K562 (cell line): ENCODE measurements at regions not wholly inside any gene's neighbourhood (a gene's known extent, or its start where the extent isn't known, plus 50 kb on each side); places are given as distances from the start of the nearest gene placed in this dataset.

Source experiments
- ATAC-seq: fragments of 200-7000 bp; cut with Tn5 transposase; 3 replicates; pipeline ENCODE4 v1.9.1; 2020; ENCODE audit warnings: moderate library complexity
- BruUV-seq: library from RNA; stranded (reverse); fragments of 400-500 nt; replicated peaks from 2 replicates; lab custom pipeline; 2021; lab: Mats Ljungman, UMichigan
- CTCF ChIA-PET: fragments of 300-600 bp; formaldehyde crosslinking; extraction: SDS; loops from one replicate; lab custom pipeline; 2021; ENCODE audit warnings: low intra/inter-chr PET ratio; lab: Yijun Ruan, JAX
- POLR2A ChIA-PET: fragments of 300-600, 350-650 bp; sonication (Branson Sonifier 250); formaldehyde crosslinking; extraction: SDS; loops from one replicate; lab custom pipeline; 2021; ENCODE audit warnings: antibody characterized with exemption, inconsistent platforms; lab: Yijun Ruan, JAX
- DNase-seq, 4 experiments: peaks; one replicate each; pipeline versions ENCODE4 v3.0.0 to v3.0.0-alpha.2; 2011 to 2018; ENCODE audit warnings: low spot score in 3 of 4, mixed read lengths in 3 of 4; ENCODE audit errors: extremely low read depth in 1 of 4
- FAIRE-seq: peaks from 2 replicates; lab custom pipeline; 2011; peaks lifted over from hg19 to GRCh38; lab: Jason Lieb, UNC
- H2AFZ ChIP-seq: 2 replicates; pipeline ENCODE4 v1.6.0; 2011; ENCODE audit warnings: low read depth, low read length, control low read depth, inconsistent platforms
- H3K27ac ChIP-seq: fragments of 200-600 bp; 3 replicates; pipeline ENCODE4 v1.8.0; 2011; ENCODE audit warnings: low read depth, mild to moderate bottlenecking, control low read depth, inconsistent platforms, low read length, moderate library complexity, mixed read lengths; ENCODE audit errors: extremely low read depth
- H3K27me3 ChIP-seq, 2 experiments: fragments of 300-600 bp in 1 of 2; 2 replicates in 1 of 2; 3 replicates in 1 of 2; pipeline versions ENCODE4 v1.6.0 to v1.8.0; 2011; ENCODE audit warnings: inconsistent platforms in 2 of 2, low read length in 2 of 2, mild to moderate bottlenecking in 1 of 2, mixed read lengths in 1 of 2, moderate library complexity in 1 of 2; ENCODE audit not compliant: control insufficient read depth in 2 of 2, insufficient read depth in 2 of 2
- H3K36me3 ChIP-seq: fragments of 300-600 bp; 3 replicates; pipeline ENCODE4 v1.8.0; 2011; ENCODE audit warnings: mild to moderate bottlenecking, low read length, inconsistent platforms; ENCODE audit not compliant: control insufficient read depth, insufficient read depth
- H3K4me1 ChIP-seq, 2 experiments: fragments of 200-600 bp in 1 of 2; replicated peaks in 1 of 2; 2 replicates in 1 of 2; 3 replicates in 1 of 2; pipeline versions ENCODE4 v1.5.1 to v1.8.0; 2011; ENCODE audit warnings: inconsistent platforms in 2 of 2, low read length in 2 of 2, mild to moderate bottlenecking in 1 of 2, mixed read lengths in 1 of 2, moderate library complexity in 1 of 2; ENCODE audit not compliant: control insufficient read depth in 2 of 2, insufficient read depth in 2 of 2
- H3K4me2 ChIP-seq: 2 replicates; pipeline ENCODE4 v1.6.1; 2011; ENCODE audit warnings: low read length, control low read depth, inconsistent platforms, mixed read lengths; ENCODE audit not compliant: insufficient read depth
- H3K4me3 ChIP-seq: fragments of 200-600 bp; sonication (generic), shearing (Covaris generic); 2 replicates; pipeline ENCODE4 v1.5.1; 2016; ENCODE audit warnings: control low read depth, inconsistent platforms
- H3K79me2 ChIP-seq: fragments of 200-600 bp; 3 replicates; pipeline ENCODE4 v1.8.0; 2011; ENCODE audit warnings: low read length, inconsistent platforms; ENCODE audit not compliant: control insufficient read depth, insufficient read depth
- H3K9ac ChIP-seq, 2 experiments: 2 replicates each; pipeline versions ENCODE4 v1.6.0 to v1.6.1; 2011; ENCODE audit warnings: low read depth in 2 of 2, low read length in 2 of 2, control low read depth in 1 of 2, inconsistent platforms in 1 of 2, mild to moderate bottlenecking in 1 of 2, mixed read lengths in 1 of 2; ENCODE audit not compliant: insufficient read depth in 1 of 2
- H3K9me1 ChIP-seq: one replicate; pipeline ENCODE4 v1.6.0; 2011; ENCODE audit warnings: inconsistent platforms, mild to moderate bottlenecking, low read length, moderate library complexity; ENCODE audit not compliant: control insufficient read depth, insufficient read depth
- H3K9me3 ChIP-seq: replicated peaks from 2 replicates; pipeline ENCODE4 v1.5.1; 2011; ENCODE audit warnings: low read depth, low read length, inconsistent platforms; ENCODE audit not compliant: control insufficient read depth, insufficient read depth
- H4K20me1 ChIP-seq: replicated peaks from 2 replicates; pipeline ENCODE4 v1.6.1; 2011; ENCODE audit warnings: low read length, inconsistent platforms, mixed read lengths; ENCODE audit not compliant: control insufficient read depth, insufficient read depth
- SMAD2 ChIP-seq: fragments of 150-350 bp; IDR thresholded peaks from 2 replicates; pipeline ENCODE4 v1.6.1; 2014; ENCODE audit warnings: low read depth, mild to moderate bottlenecking, low read length
- TFE3 ChIP-seq: fragments of 450-650 bp; formaldehyde crosslinking; IDR thresholded peaks from 2 replicates; pipeline ENCODE4 v1.4.0; 2020; ENCODE audit warnings: mild to moderate bottlenecking, mixed read lengths
- WGBS: fragments of 100-300 bp; shearing (Covaris generic); methylation state at CpG from one replicate; pipeline ENCODE4 v1.1.6; 2016; ENCODE audit warnings: low coverage, mixed read lengths; ENCODE audit not compliant: insufficient coverage; ENCODE audit errors: missing lambda C conversion rate; 5-methylcytosine and 5-hydroxymethylcytosine counted together
- in situ Hi-C: fragments of 300-500 bp; cut with MboI; formaldehyde crosslinking; loops from 4 replicates; pipeline ENCODE4 v1.15.0; 2018; ENCODE audit warnings: inconsistent platforms, mixed read lengths
- intact Hi-C: fragments of 100-400 bp; cut with micrococcal nuclease; formaldehyde crosslinking; loops from 2 replicates; pipeline ENCODE4 v1.14.2; 2022
- TF ChIP-seq, protein P1 (sequence below): fragments of 450-650 bp; IDR thresholded peaks from 2 replicates; pipeline ENCODE4 v1.6.1; 2016

GRCh38 chr5:163373436-163374084 is 63.8 kb upstream of the CCNG1 start:
- no peak overlapping the region for H3K9ac ChIP-seq
- H3K9me1 ChIP-seq = no peaks in the 10 kb centered on the region
- H3K79me2 ChIP-seq = no peaks in the 10 kb centered on the region
- ChIA-PET POLR2A (no interaction called here), CTCF (no interaction called here)
- H2AFZ ChIP-seq = peak overlapping the region; percentile 22; the same call in 1 of the 2 replicates
- TF ChIP-seq, protein P1, sequence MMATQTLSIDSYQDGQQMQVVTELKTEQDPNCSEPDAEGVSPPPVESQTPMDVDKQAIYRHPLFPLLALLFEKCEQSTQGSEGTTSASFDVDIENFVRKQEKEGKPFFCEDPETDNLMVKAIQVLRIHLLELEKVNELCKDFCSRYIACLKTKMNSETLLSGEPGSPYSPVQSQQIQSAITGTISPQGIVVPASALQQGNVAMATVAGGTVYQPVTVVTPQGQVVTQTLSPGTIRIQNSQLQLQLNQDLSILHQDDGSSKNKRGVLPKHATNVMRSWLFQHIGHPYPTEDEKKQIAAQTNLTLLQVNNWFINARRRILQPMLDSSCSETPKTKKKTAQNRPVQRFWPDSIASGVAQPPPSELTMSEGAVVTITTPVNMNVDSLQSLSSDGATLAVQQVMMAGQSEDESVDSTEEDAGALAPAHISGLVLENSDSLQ = 0 out of 2 replicates have a peak, but pooled peaks have one; percentile 8
- TF ChIP-seq SMAD2 = no peak
- TF ChIP-seq TFE3 (CRISPR knock-in tag) = peak; percentile 71
- ATAC-seq (peak; percentile 26; the same call in 2 of the 3 replicates), DNase-seq (no peak), FAIRE-seq (no peak)
- peak overlapping the region; percentile 18; the same call in 1 of the 3 replicates for H3K27ac ChIP-seq
- no peaks in the 10 kb centered on the region for H3K27me3 ChIP-seq
- no peaks in the 10 kb centered on the region for H3K9me3 ChIP-seq
- in situ Hi-C loops (no loop called here), intact Hi-C loops (no loop called here)
- no peaks in the 10 kb centered on the region for H4K20me1 ChIP-seq
- H3K4me2 ChIP-seq = no peak overlapping the region
- peaks cover under 1 to 2% of the 10 kb centered on the region in 2 experiments; a peak in 3 of 5 replicates for H3K4me1 ChIP-seq
- WGBS = 34% methylated on average over 2 of the region's 2 CpGs
- no TSS peak for BruUV-seq
- no peaks in the 10 kb centered on the region for H3K36me3 ChIP-seq
- H3K4me3 ChIP-seq = no peak overlapping the region
